Inferior parietal cortex (tissue), 1 donor: ENCODE measurements at regions not wholly inside any gene's neighbourhood (a gene's known extent, or its start where the extent isn't known, plus 50 kb on each side); places are given as distances from the start of the nearest gene placed in this dataset.
"Not testable (repeated sequence)": the region's sequence is repeated elsewhere in the genome, so short reads cannot be mapped to it uniquely, and the experiment has no call there.

Experiments used
- DNase-seq: peaks from one replicate; pipeline ENCODE4 v3.0.0-alpha.2; 2016; ENCODE audit errors: extremely low spot score

DNA sequence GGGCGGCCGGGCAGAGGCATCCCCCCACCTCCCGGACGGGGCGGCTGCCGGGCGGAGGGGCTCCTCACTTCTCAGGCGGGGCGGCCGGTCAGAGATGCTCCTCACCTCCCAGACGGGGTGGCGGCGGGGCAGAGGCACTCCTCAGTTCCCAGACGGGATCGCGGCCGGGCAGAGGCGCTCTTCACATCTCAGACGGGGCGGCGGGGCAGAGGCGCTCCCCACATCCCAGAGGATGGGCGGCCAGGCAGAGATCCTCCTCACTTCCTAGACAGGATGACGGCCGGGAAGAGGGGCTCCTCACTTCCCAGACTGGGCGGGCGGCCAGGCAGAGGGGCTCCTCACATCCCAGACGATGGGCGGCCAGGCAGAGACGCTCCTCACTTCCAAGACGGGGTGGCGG lies 463.2 kb downstream of the SQOR start:
- not testable (repeated sequence) for DNase-seq

DNA sequence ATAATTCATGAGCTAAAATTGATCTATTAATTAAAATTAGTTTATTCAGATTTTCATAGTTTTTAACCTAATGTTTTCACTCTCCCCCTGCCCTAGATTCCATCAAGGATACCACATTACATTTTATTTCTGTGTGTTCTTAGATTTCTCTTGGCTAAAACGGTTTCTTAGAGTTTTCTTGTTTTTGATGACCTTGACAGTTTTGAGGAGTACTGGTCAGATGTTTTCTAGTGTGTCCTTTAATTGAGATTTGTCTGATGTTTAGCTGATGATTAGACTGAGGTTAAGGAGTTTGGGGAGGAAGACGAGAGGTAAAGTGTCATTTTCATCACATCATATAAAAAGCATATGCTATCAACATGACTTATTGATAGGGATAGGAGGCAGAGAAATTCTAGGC lies 475.9 kb downstream of the SQOR start:
- no peak for DNase-seq

- DNase-seq: no peak
These were observed 476.9 kb downstream of the SQOR start for GRCh38 chr15:46111730-46112129.

DNA sequence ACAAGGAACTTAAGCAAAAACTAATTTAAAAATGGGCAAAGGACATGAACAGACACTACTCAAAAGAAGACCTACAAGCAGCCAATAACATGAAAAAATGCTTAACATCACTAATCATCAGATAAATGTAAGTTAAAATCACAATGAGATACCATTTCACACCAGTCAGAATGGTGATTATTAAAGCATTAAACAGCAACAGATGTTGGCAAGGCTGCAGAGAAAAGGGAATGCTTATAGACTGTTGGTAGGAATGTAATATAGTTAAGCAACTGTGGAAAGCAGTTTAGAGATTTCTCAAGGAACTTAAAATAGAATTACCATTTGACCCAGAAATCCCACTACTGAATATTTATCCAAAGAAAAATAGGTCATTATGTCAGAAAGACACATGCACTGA lies 482.2 kb downstream of the SQOR start:
- no peak for DNase-seq

GRCh38 chr15:46120713-46121112 lies 485.9 kb downstream of the SQOR start:
- DNase-seq: no peak

DNA sequence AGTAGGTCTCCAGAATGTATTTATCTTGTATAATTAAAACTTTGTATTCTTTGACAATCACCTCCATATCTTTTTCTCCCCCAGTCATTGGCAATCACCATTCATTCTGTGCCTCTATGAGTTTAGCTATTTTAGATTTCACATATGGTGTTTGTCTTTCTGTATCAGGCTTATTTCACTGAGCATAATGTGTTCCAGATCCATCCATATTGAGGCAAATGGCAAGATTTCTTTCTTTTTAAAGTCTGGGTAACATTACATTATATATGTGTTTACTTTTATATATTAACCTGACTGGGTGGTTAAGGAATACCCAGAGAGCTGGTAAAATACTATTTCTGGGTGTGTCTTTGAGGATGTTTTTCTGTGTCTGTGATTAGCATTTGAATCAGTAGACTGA lies 486.6 kb downstream of the SQOR start:
- DNase-seq: peak; percentile 9

- no peak for DNase-seq
These were observed 491.8 kb downstream of the SQOR start for GRCh38 chr15:46126581-46126980.

GRCh38 chr15:46127361-46127874 lies 492.6 kb downstream of the SQOR start:
- DNase-seq: no peak

DNA sequence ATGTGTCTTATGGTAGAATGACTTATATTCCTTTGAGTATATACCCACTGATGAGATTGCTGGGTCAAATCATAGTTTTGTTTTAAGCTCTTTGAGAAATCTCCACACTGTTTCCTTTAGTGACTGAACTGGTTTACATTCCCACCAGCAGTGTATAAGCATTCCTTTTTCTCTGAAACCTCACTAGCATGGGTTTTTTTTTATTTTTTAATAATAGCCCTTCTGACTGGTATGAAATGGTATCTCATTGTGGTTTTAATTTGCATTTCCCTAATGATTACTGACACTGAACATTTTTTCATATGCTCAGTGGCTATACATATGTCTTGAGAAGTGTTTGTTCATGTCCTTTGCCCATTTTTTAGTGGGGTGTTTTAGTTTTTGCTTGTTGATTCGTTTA lies 494.3 kb downstream of the SQOR start:
- no peak for DNase-seq

DNA sequence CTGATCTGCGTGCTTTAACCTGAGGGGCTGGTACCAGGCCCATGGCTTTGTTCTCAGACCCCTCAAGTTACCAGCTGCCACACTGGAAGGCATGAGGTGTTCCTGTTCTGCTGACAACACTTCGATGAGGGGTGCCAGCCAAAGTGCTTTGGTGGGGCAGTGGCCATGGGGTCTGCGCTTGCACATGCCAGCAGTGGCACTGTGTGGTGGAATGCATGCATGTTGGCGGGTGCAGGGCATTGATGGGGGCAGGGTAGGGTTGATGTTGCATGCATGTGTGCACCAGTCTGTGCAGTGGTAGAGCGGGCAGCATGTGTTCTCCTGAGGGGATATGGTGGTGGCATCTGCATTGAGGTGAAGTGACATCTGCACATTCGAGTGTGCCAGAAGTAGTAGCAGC lies 497.0 kb downstream of the SQOR start:
- no peak for DNase-seq

DNA sequence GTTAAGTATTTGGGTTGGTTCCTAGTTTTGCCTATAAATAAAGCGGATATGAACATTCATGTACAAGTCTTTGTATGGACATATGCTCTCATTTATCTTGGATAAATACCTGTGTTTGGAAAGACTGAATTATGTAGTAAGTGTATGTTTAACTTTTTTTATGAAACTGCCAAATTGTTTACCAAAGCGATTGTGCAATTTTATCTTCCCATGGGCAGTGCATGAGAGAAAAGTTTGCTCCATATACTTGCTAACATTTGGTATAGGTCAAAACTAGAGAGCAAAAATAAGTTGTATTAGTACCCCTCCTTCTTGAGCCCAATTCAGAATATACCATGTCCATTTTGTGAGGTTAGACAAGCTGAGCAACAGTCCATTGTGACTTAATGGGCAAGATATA lies 502.6 kb downstream of the SQOR start:
- no peak for DNase-seq

- no peak for DNase-seq
These were observed 511.2 kb downstream of the SQOR start for GRCh38 chr15:46146002-46146401.

GRCh38 chr15:46146915-46147314 lies 512.1 kb downstream of the SQOR start:
- DNase-seq: no peak

GRCh38 chr15:46151786-46152185 lies 517.0 kb downstream of the SQOR start:
- DNase-seq: no peak

- no peak for DNase-seq
These were observed 531.9 kb downstream of the SQOR start for GRCh38 chr15:46166750-46167149.

DNA sequence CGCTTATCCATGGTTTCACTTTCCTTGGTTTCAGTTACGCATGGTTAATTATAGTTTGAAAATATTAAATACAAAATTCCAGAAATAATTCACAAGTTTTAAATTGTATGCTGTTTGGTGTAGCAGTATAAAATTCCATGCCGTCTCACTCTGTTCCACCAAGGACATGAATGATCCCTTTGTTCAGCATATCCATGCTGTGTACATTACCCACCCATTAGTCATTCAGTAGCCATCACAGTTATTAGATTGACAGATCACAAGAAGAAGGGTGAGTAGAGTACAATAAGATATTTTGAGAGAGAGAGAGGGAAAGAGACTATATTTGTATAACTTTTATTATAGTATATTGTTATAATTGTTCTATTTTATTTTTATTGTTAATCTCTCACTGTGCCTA lies 535.5 kb downstream of the SQOR start:
- no peak for DNase-seq

GRCh38 chr15:46174122-46174521 lies 539.3 kb downstream of the SQOR start:
- DNase-seq: no peak

DNA sequence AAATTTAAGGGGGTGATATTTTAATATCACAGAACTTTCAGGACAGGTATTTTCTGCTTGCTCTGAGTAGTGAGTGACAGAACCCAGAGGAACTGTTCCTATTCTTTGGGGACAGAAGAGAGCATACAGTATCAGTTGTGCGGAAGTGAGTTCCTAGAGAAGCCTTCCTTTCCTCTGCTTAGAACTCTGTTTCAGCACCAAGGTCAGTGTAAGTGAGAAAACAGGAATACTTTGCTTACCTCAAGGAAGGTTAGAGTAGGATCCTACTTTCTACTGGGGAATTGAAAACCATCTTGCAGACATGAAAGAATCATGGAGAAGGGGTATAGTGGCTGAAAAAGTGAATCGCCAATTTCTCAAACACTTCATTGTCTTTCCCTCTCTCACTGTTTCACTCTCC lies 542.4 kb downstream of the SQOR start:
- no peak for DNase-seq

GRCh38 chr15:46178138-46178537 lies 543.3 kb downstream of the SQOR start:
- no peak for DNase-seq

DNA sequence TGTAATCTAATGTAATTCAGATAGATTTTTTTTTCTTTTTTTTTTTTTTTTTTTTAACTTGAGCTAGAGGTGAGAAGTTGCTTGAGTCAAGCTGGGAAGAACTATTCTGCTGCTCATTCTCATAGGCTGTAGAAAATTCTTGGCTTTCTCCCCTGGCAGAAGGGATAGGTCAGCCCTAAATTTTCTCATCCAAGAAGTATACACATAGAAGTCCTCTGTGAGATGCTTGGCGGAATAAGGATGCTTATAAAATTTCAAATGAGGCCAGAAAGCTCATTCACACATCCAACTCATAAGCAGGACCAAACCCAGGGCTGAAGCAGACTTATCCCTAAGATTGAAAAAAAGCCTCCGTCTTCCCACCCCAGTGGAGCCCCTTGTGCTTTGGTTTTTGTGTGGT lies 572.5 kb downstream of the SQOR start:
- no peak for DNase-seq

- DNase-seq: no peak
These were observed 578.7 kb downstream of the SQOR start for GRCh38 chr15:46213551-46213950.

GRCh38 chr15:46222826-46223225 lies 588.0 kb downstream of the SQOR start:
- DNase-seq: peak; percentile 54

GRCh38 chr15:46229263-46229662 lies 594.4 kb downstream of the SQOR start:
- no peak for DNase-seq

DNA sequence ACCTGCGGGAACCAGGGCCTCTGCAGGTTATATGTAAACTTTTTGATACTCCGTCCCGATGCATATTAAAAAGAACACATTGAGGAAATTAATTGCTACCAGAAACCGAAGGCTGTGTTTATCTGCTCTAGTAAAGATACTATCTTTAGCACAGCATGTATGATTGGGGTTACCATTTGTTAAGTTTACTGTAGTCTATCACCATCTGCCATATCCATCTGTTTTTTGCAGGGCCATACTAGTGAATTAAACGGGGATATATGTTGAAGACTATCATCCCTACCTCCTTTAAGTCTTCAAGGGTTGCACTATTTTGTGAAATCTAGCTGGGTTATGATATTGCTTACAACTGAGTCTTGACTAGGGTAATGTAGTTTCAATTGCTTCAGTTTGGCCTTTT lies 597.0 kb downstream of the SQOR start:
- no peak for DNase-seq

- no peak for DNase-seq
These were observed 597.6 kb downstream of the SQOR start for GRCh38 chr15:46232471-46232870.
